Keratinocyte (primary cell): ENCODE measurements at regions not wholly inside any gene's neighbourhood (a gene's known extent, or its start where the extent isn't known, plus 50 kb on each side); places are given as distances from the start of the nearest gene placed in this dataset.

Source experiments
- CTCF ChIP-seq, 3 experiments: IDR thresholded peaks in 1 of 3; conservative IDR thresholded peaks in 1 of 3; optimal IDR thresholded peaks in 1 of 3; 2 replicates in 2 of 3; 3 replicates in 1 of 3; pipeline versions ENCODE3 to v1.5.1; 2011; ENCODE audit warnings: low read length in 3 of 3, mild to moderate bottlenecking in 3 of 3, moderate library complexity in 2 of 3, control low read depth in 1 of 3, inconsistent platforms in 1 of 3; ENCODE audit not compliant: insufficient read depth in 2 of 3; ENCODE audit errors: extremely low read depth in 1 of 3
- EZH2 ChIP-seq: IDR thresholded peaks from one replicate; pipeline ENCODE4 v1.6.1; 2012; ENCODE audit warnings: inconsistent platforms, mild to moderate bottlenecking, low read length, moderate library complexity

DNA sequence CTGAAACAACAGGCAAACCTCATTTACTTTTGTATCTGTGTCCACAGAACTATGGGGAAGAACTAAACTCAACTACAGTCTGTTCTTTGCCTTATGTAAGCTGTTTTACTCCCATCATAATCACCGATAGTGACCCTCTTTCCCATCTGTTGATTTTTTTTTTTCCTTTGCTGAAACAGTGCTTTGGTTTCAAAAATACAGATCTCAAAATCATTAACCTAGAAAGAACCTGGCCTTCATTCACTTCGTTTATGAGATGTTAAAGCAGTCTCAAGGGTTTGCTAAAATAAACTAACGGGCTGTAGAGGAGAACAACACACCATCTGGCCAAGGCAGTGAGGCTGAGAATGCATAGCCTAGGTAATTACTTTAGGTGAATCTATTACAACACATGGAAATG lies 706.6 kb upstream of the ZNF608 start:
- TF ChIP-seq CTCF (optimal IDR thresholded peaks at IDR 0.05 in 1 of 3, IDR thresholded peaks at IDR 0.05 in 1 of 3, conservative IDR thresholded peaks at IDR 0.05 in 1 of 3; ENCODE audit: extremely low read depth in 1 of 3, insufficient read depth in 2 of 3, low read length in 3 of 3), result no peak
- TF ChIP-seq EZH2, result no peak
